Nephron progenitor cell (in vitro differentiated cells): ENCODE measurements at regions not wholly inside any gene's neighbourhood (a gene's known extent, or its start where the extent isn't known, plus 50 kb on each side); places are given as distances from the start of the nearest gene placed in this dataset.
"Not testable (repeated sequence)": the region's sequence is repeated elsewhere in the genome, so short reads cannot be mapped to it uniquely, and the experiment has no call there.

Experiments
- DNase-seq: peaks from one replicate; pipeline ENCODE4 v3.0.0; 2021
- H3K27ac Mint-ChIP-seq: 2 replicates; pipeline ENCODE4 v1.8.0; 2021; ENCODE audit warnings: mild to moderate bottlenecking, moderate library complexity, mixed read lengths
- H3K27me3 Mint-ChIP-seq: 2 replicates; pipeline ENCODE4 v1.8.0; 2021; ENCODE audit warnings: mild to moderate bottlenecking, low read depth, mixed read lengths; ENCODE audit not compliant: poor library complexity
- H3K36me3 Mint-ChIP-seq: 2 replicates; pipeline ENCODE4 v1.8.0; 2021; ENCODE audit warnings: low read depth, mixed read lengths
- H3K4me1 Mint-ChIP-seq: 2 replicates; pipeline ENCODE4 v1.8.0; 2021; ENCODE audit warnings: mixed read lengths
- H3K4me3 Mint-ChIP-seq: 2 replicates; pipeline ENCODE4 v1.8.0; 2021; ENCODE audit warnings: mild to moderate bottlenecking, moderate library complexity, mixed read lengths
- H3K9me3 Mint-ChIP-seq: 2 replicates; pipeline ENCODE4 v1.8.0; 2021; ENCODE audit warnings: mild to moderate bottlenecking, moderate library complexity, mixed read lengths
- CTCF ChIP-seq: fragments of 200-600 bp; sonication (generic); IDR thresholded peaks from 2 replicates; pipeline ENCODE4 v1.5.0; 2021; ENCODE audit warnings: antibody characterized with exemption

- no peak overlapping the region for H3K4me3 Mint-ChIP-seq
- no peak overlapping the region for H3K27ac Mint-ChIP-seq
- TF ChIP-seq CTCF: no peak
- H3K9me3 Mint-ChIP-seq: no peaks in the 10 kb centered on the region
- peaks cover 17% of the 10 kb centered on the region for H3K4me1 Mint-ChIP-seq
- no peaks in the 10 kb centered on the region for H3K36me3 Mint-ChIP-seq
- peaks cover 7% of the 10 kb centered on the region for H3K27me3 Mint-ChIP-seq
- DNase-seq: no peak
Observed at GRCh38 chr5:92841604-92842155, 739.3 kb downstream of the NR2F1-AS1 start.

DNA sequence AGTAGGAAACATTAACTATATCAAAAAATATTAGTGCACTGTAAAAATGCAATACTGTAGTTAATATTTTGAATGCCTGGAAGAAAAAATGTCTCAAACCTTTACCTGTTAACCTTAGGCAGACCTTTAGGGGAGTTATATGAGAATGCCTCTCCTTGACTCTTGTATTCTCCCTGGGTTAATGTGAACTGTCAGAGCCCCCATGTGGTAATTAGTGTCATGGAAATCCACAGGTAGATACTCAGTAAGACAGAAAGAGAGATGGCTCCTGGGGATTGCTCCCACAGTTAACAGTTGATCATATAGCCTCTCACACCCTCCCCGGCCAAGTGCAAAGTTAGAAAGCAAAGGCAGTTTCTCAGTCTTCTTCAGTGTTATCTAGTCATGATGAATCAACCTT, 742.8 kb downstream of the NR2F1-AS1 start:
- DNase-seq: no peak
- Mint-ChIP-seq H3K27ac (no peak overlapping the region), H3K27me3 (peaks cover 11% of the 10 kb centered on the region), H3K36me3 (no peaks in the 10 kb centered on the region), H3K4me1 (peaks cover 11% of the 10 kb centered on the region), H3K4me3 (no peak overlapping the region), H3K9me3 (peaks cover 15% of the 10 kb centered on the region)
- TF ChIP-seq CTCF: no peak

DNA sequence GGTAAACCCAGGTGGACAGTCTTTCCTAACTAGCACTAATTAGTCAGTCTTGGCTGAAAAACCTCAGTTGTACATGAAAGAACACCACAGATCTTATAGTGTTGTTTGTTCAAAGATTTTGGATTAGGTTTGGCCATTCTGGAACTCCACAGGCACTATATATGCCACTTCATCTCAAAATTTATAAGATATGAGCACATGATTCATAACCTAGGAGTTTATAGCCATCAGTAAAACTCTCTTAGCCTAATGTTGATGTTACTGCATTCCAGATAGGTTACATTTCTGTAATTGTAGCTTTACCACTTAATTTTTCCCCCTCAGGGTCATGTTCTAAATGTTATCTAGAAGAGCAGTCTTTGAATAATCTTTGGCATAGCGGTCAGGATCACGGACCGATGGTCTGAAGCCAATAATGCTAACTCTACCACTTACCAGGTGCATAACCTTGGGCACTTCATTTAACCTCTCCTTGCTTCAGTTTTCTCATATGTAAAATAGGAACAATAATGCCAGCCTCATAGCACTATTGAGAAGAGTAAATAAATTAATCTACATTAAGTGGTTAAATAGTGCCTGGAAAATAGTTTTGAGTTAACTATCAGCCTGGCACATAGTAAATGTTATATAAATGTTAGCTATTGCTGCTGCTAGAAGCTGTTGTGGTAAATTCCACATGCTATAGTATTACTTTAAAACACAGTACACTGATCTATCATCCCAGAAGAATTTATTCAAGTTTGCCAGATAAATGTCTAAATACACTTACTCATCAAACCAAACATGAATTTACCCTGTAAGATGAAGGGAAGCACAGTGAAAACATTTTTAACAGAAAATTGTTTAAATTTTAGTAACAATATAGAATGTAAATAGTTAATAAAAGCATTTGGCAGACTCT, 743.9 kb downstream of the NR2F1-AS1 start:
- Mint-ChIP-seq H3K9me3 (peaks cover 23% of the 10 kb centered on the region), H3K4me1 (peaks cover 10% of the 10 kb centered on the region), H3K36me3 (no peaks in the 10 kb centered on the region), H3K4me3 (no peak overlapping the region), H3K27ac (no peak overlapping the region), H3K27me3 (peaks cover 16% of the 10 kb centered on the region)
- no peak for DNase-seq
- no peak for TF ChIP-seq CTCF

DNA sequence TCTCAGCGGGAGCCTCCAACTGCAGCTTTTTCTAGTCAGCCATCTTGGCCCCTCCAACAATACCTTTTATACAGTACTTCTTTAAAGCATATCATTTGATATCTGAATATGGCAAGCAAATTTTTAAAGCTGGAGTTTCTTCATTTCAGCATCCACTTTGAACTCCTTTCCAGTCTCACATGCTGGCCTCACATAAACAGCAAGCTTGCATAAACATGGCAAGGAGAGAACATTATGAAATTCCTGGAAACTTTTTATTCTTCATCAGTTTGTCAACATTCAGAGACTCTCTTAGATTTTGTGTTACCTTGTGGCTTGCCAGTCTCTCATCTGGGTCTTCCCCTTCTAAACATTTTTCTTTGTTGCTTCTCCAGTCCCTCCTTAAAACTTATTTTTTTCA, 745.3 kb downstream of the NR2F1-AS1 start:
- Mint-ChIP-seq H3K4me1 (no peaks in the 10 kb centered on the region), H3K9me3 (peaks cover 31% of the 10 kb centered on the region), H3K4me3 (no peak overlapping the region), H3K27me3 (peaks cover 19% of the 10 kb centered on the region), H3K27ac (no peak overlapping the region), H3K36me3 (no peaks in the 10 kb centered on the region)
- no peak for TF ChIP-seq CTCF
- no peak for DNase-seq

GRCh38 chr5:92823551-92823950, 757.5 kb downstream of the NR2F1-AS1 start:
- H3K4me1 Mint-ChIP-seq, H3K27ac Mint-ChIP-seq, H3K9me3 Mint-ChIP-seq, H3K27me3 Mint-ChIP-seq, DNase-seq, H3K36me3 Mint-ChIP-seq, H3K4me3 Mint-ChIP-seq: not testable (repeated sequence)

DNA sequence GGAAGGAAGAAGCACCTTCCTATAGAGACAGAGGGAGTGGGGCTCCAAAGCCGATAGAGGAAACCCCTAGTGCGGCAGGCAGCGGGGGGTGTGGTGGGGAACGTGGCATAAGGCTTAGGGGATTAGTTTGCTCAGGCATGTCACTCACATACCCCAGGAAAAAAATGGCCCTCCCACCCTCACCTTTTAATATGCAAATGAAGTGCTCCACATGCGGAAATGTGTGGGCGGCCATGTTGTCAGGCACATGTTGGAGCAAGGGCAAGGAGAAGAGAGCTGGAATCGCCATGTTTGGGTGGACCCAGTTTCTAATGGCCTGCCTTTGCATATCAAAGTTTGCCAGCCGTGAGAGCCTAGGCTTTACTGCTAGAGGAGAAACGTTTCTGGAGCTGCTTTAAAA, 758.8 kb downstream of the NR2F1-AS1 start:
- peaks cover 4% of the 10 kb centered on the region for H3K27me3 Mint-ChIP-seq
- no peak for DNase-seq
- H3K36me3 Mint-ChIP-seq: peaks cover 6% of the 10 kb centered on the region
- H3K9me3 Mint-ChIP-seq: peaks cover 5% of the 10 kb centered on the region
- TF ChIP-seq CTCF: no peak
- peaks cover 9% of the 10 kb centered on the region for H3K4me1 Mint-ChIP-seq
- H3K27ac Mint-ChIP-seq: no peak overlapping the region
- H3K4me3 Mint-ChIP-seq: no peak overlapping the region
